GM19455 (cell line): ENCODE measurements at regions not wholly inside any gene's neighbourhood (a gene's known extent, or its start where the extent isn't known, plus 50 kb on each side); places are given as distances from the start of the nearest gene placed in this dataset.

Experiments
- ATAC-seq: cut with Tn5 transposase; IDR thresholded peaks from one replicate; pipeline ENCODE4 v1.9.1; 2021; ENCODE audit not compliant: unreplicated experiment

GRCh38 chr11:8323161-8323935 lies 59.7 kb upstream of the LMO1 start:
- ATAC-seq, result no peak

GRCh38 chr11:8321876-8322275 lies 58.2 kb upstream of the LMO1 start:
- ATAC-seq, result no peak

GRCh38 chr11:8320076-8320475 lies 56.4 kb upstream of the LMO1 start:
- ATAC-seq, result no peak

- ATAC-seq, result no peak
These were observed 54.9 kb upstream of the LMO1 start for GRCh38 chr11:8318536-8318935.

- no peak for ATAC-seq
These were observed 53.5 kb upstream of the LMO1 start for GRCh38 chr11:8317159-8317558.

GRCh38 chr11:8315954-8316353 lies 52.3 kb upstream of the LMO1 start:
- ATAC-seq, result no peak

GRCh38 chr11:8315463-8315862 lies 51.8 kb upstream of the LMO1 start:
- ATAC-seq, result no peak

- no peak for ATAC-seq
These were observed 51.2 kb upstream of the LMO1 start for GRCh38 chr11:8314916-8315315.

GRCh38 chr11:8313504-8314090 lies 49.9 kb upstream of the LMO1 start:
- no peak for ATAC-seq
